T-helper 1 cell treated with Interleukin-12 subunit alpha and Interleukin-12 subunit beta and Interleukin-4 antibody, amounts not matched to agents 30 μg/mL and 1 μg/mL, for 36 hours (primary cell): ENCODE measurements at regions not wholly inside any gene's neighbourhood (a gene's known extent, or its start where the extent isn't known, plus 50 kb on each side); places are given as distances from the start of the nearest gene placed in this dataset.
"Not testable (repeated sequence)": the region's sequence is repeated elsewhere in the genome, so short reads cannot be mapped to it uniquely, and the experiment has no call there.

Experiments
- H3K27ac Mint-ChIP-seq: one replicate; pipeline ENCODE4 v1.8.0; 2021; ENCODE audit warnings: mild to moderate bottlenecking, mixed read lengths
- H3K27me3 Mint-ChIP-seq: one replicate; pipeline ENCODE4 v1.8.0; 2021; ENCODE audit warnings: low read depth, mixed read lengths
- H3K36me3 Mint-ChIP-seq: one replicate; pipeline ENCODE4 v1.8.0; 2021; ENCODE audit warnings: low read depth, mixed read lengths
- H3K4me1 Mint-ChIP-seq: one replicate; pipeline ENCODE4 v1.8.0; 2021; ENCODE audit warnings: low read depth, mixed read lengths
- H3K4me3 Mint-ChIP-seq: one replicate; pipeline ENCODE4 v1.8.0; 2021; ENCODE audit warnings: mild to moderate bottlenecking, moderate library complexity, mixed read lengths
- H3K9me3 Mint-ChIP-seq: one replicate; pipeline ENCODE4 v1.8.0; 2021; ENCODE audit warnings: mixed read lengths

DNA sequence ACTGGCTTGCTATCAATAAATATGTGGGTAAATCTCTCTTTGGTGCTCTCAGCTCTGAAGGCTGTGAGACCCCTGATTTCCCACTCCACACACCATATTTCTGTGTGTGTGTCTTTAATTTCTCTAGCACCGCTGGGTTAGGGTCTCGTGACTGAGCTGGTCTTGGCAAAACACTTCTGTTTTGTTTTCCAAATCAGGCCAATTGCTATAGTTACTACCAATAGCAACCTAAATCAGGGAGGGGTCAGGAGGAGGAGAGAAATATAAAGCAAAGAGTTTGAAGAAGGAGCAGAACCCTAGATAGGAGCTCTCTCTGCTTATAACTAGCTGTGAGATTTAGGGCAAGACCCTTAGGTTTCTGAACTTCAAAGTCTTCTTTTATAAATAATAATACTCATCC is 250.5 kb upstream of the IGFBP7 start:
- Mint-ChIP-seq H3K4me1 (no peaks in the 10 kb centered on the region), H3K4me3 (no peak overlapping the region), H3K27ac (no peak overlapping the region), H3K36me3 (no peaks in the 10 kb centered on the region), H3K9me3 (no peaks in the 10 kb centered on the region), H3K27me3 (no peaks in the 10 kb centered on the region)

DNA sequence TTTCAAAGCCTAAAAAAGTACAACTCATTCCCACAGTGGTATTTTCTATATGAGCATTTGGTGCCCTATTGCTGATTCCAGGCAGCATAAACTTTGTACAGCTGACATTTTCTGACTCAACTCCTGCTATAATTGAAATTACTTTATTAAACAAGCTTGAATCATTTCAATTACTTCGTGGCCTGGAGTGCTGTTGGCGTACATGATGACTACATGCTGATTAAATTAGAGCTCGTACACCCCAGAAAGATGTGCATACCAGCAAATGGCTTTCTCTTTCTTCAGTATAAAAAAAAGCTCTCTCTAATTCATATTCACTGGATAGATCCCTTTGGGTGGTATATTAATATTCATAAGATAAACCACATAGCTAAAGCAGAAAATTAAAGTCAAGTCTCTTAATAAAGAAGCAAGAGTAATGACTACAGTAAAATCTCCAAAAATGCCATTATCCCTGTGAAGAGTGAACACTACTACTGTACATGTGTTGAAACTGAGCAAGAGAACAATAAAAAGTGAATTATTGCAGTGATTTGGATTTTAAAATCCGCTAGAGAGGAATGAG is 245.0 kb upstream of the IGFBP7 start:
- no peak overlapping the region for H3K27ac Mint-ChIP-seq
- no peaks in the 10 kb centered on the region for H3K9me3 Mint-ChIP-seq
- no peaks in the 10 kb centered on the region for H3K36me3 Mint-ChIP-seq
- no peaks in the 10 kb centered on the region for H3K4me1 Mint-ChIP-seq
- H3K27me3 Mint-ChIP-seq: no peaks in the 10 kb centered on the region
- H3K4me3 Mint-ChIP-seq: no peak overlapping the region

GRCh38 chr4:57351731-57352130 is 241.5 kb upstream of the IGFBP7 start:
- Mint-ChIP-seq H3K27ac (no peak overlapping the region), H3K9me3 (no peaks in the 10 kb centered on the region), H3K36me3 (no peaks in the 10 kb centered on the region), H3K27me3 (no peaks in the 10 kb centered on the region), H3K4me1 (no peaks in the 10 kb centered on the region), H3K4me3 (no peak overlapping the region)

GRCh38 chr4:57344296-57344695 is 234.1 kb upstream of the IGFBP7 start:
- Mint-ChIP-seq H3K9me3 (no peaks in the 10 kb centered on the region), H3K27me3 (no peaks in the 10 kb centered on the region), H3K4me3 (no peak overlapping the region)

GRCh38 chr4:57342411-57342810 is 232.2 kb upstream of the IGFBP7 start:
- H3K4me3 Mint-ChIP-seq: no peak overlapping the region
- H3K27ac Mint-ChIP-seq: no peak overlapping the region
- H3K36me3 Mint-ChIP-seq: no peaks in the 10 kb centered on the region
- H3K27me3 Mint-ChIP-seq: no peaks in the 10 kb centered on the region
- no peaks in the 10 kb centered on the region for H3K4me1 Mint-ChIP-seq
- no peaks in the 10 kb centered on the region for H3K9me3 Mint-ChIP-seq

More at GRCh38 chr4:57344296-57344695, 234.1 kb upstream of the IGFBP7 start:
- no peaks in the 10 kb centered on the region for H3K36me3 Mint-ChIP-seq
- no peaks in the 10 kb centered on the region for H3K4me1 Mint-ChIP-seq
- H3K27ac Mint-ChIP-seq: no peak overlapping the region

DNA sequence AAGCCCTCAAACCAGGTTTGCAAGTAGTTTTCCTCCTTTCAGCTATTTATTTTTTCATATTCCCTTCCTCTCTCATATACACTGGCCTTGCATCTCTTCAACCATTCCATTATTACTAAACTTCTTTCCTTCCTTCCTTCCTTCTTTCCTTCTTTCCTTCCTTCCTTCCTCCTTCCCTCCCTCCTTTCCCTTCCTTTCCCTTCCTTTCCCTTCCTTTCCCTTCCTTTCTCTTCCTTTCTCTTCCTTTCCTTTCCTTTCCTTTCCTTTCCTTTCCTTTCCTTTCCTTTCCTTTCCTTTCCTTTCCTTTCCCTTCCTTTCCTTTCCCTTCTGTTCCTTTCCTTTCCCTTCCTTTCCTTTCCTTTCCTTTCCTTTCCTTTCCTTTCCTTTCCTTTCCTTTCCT is 228.7 kb upstream of the IGFBP7 start:
- not testable (repeated sequence) for H3K9me3 Mint-ChIP-seq, H3K27ac Mint-ChIP-seq, H3K4me1 Mint-ChIP-seq, H3K36me3 Mint-ChIP-seq, H3K4me3 Mint-ChIP-seq, H3K27me3 Mint-ChIP-seq

- no peaks in the 10 kb centered on the region for H3K9me3 Mint-ChIP-seq
- no peaks in the 10 kb centered on the region for H3K4me1 Mint-ChIP-seq
- no peak overlapping the region for H3K27ac Mint-ChIP-seq
- no peak overlapping the region for H3K4me3 Mint-ChIP-seq
- no peaks in the 10 kb centered on the region for H3K27me3 Mint-ChIP-seq
- H3K36me3 Mint-ChIP-seq: no peaks in the 10 kb centered on the region
Observed at GRCh38 chr4:57333684-57334083, 223.5 kb upstream of the IGFBP7 start.

- Mint-ChIP-seq H3K9me3 (no peaks in the 10 kb centered on the region), H3K4me1 (no peaks in the 10 kb centered on the region), H3K36me3 (no peaks in the 10 kb centered on the region), H3K4me3 (no peak overlapping the region), H3K27ac (no peak overlapping the region), H3K27me3 (no peaks in the 10 kb centered on the region)
Observed at GRCh38 chr4:57331959-57332358, 221.8 kb upstream of the IGFBP7 start.

DNA sequence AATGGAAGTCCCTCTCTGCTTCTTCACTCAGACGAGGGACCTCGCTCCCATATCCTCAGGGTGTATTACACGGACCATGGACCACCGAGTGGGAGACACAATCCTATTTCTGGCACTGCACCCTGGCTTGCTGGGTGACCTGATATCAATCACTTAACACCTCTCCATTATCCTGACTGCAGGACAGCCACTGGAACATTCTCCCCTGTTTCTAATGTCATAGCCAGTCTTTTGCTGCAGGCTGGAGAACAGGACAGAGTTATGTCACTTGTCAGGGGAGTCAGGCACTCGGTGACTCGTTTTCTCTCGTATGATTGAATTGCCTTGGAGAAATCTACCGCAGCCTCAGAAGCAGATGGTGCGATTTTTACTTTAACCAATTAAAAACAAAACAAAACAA is 219.1 kb upstream of the IGFBP7 start:
- H3K27ac Mint-ChIP-seq: no peak overlapping the region
- no peaks in the 10 kb centered on the region for H3K27me3 Mint-ChIP-seq
- no peaks in the 10 kb centered on the region for H3K4me1 Mint-ChIP-seq
- no peaks in the 10 kb centered on the region for H3K36me3 Mint-ChIP-seq
- H3K9me3 Mint-ChIP-seq: no peaks in the 10 kb centered on the region
- H3K4me3 Mint-ChIP-seq: no peak overlapping the region

DNA sequence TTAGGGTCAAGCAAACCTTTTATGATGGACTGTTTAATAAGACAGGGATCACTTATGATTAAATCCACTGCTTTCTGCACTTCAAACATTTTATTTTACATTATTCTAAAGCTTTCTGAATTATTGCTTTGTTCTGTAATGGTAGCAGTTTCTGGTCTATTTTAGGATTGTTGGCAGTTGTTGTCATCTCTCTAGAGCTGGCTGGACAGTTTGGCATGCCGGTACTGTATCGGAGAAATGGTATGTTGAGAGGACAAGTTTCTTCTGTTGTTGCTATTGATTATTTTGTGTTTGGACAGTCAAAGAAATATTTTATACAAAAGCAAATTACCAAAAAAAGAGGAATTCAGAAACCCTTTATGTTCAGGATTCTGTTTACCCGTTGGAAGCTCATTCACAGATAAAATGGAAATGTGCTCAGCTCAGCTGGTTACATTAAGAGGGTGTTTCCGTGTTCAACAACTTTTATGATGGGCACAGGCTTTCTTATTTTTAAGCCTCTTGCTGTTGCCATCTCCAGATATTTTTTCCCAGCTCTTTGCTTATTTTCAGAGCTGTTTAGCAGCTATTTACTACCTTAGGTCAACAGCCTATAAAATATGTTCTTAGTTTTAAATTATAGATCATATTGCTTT is 214.6 kb upstream of the IGFBP7 start:
- Mint-ChIP-seq H3K27me3 (no peaks in the 10 kb centered on the region), H3K36me3 (no peaks in the 10 kb centered on the region), H3K9me3 (no peaks in the 10 kb centered on the region), H3K4me1 (no peaks in the 10 kb centered on the region), H3K4me3 (no peak overlapping the region), H3K27ac (no peak overlapping the region)

DNA sequence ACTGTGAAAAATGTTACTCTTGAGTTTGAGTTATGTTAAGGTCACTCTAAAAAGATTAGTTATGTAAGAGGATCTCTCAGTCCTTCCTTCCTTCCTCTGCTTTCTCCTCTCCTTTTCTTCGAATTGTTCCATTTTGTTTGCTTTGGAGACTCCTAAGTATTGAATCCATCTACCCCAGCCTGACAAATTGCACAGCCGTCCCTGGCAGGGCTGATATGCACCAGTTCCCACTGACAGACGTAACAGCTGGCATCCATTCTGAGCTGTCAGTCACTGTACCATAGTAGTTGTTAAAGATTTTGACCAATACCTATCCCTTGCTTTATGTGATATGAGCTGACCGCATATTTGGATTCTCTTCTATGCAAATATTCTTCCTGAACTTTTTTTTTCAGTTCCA is 210.7 kb upstream of the IGFBP7 start:
- Mint-ChIP-seq H3K27ac (no peak overlapping the region), H3K4me3 (no peak overlapping the region), H3K36me3 (no peaks in the 10 kb centered on the region), H3K27me3 (no peaks in the 10 kb centered on the region), H3K9me3 (no peaks in the 10 kb centered on the region), H3K4me1 (no peaks in the 10 kb centered on the region)

DNA sequence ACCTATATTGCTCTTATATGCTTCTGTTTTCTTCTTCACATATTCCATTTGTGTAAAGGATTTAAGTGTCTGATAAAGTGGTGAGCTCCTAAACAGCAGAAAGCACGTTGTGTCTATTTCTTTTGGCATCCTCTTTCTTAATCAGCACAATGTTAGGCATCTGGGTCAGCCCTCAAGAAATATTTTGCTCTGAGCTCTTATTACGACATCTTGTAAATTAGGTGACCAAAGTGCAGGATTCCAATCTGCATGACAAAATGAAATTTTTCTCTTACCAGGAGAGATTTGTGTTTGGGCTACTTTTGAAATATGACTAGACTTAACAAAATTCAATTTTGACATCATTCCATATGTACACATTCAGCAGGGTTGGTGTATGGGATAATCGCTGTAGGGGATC is 210.0 kb upstream of the IGFBP7 start:
- H3K36me3 Mint-ChIP-seq: no peaks in the 10 kb centered on the region
- no peaks in the 10 kb centered on the region for H3K27me3 Mint-ChIP-seq
- no peak overlapping the region for H3K4me3 Mint-ChIP-seq
- no peak overlapping the region for H3K27ac Mint-ChIP-seq
- H3K4me1 Mint-ChIP-seq: no peaks in the 10 kb centered on the region
- no peaks in the 10 kb centered on the region for H3K9me3 Mint-ChIP-seq

DNA sequence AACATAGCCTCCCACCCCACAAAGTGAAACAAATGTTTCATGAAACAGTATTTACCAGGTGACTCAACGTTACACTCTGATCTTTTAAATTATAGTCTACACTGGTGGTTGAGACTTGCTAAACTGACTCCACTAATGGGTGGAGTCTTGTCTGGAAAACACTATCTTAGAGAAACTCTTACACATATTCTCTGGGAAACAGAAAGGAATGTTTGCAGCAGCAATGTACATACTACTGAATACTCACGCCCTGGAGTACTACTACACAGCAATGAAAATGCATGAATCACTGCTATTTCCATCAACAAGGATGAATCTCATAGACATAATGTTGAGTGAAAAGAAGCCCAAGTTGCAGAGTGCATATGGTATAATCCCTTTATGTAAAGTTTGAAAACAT is 208.5 kb upstream of the IGFBP7 start:
- no peak overlapping the region for H3K27ac Mint-ChIP-seq
- no peaks in the 10 kb centered on the region for H3K9me3 Mint-ChIP-seq
- no peak overlapping the region for H3K4me3 Mint-ChIP-seq
- no peaks in the 10 kb centered on the region for H3K27me3 Mint-ChIP-seq
- H3K36me3 Mint-ChIP-seq: no peaks in the 10 kb centered on the region
- no peaks in the 10 kb centered on the region for H3K4me1 Mint-ChIP-seq

- Mint-ChIP-seq H3K4me1 (no peaks in the 10 kb centered on the region), H3K27ac (no peak overlapping the region), H3K36me3 (no peaks in the 10 kb centered on the region), H3K9me3 (no peaks in the 10 kb centered on the region), H3K4me3 (no peak overlapping the region), H3K27me3 (no peaks in the 10 kb centered on the region)
Observed at GRCh38 chr4:57314636-57315035, 204.5 kb upstream of the IGFBP7 start.

- Mint-ChIP-seq H3K27ac (no peak overlapping the region), H3K4me3 (no peak overlapping the region), H3K4me1 (no peaks in the 10 kb centered on the region), H3K27me3 (no peaks in the 10 kb centered on the region), H3K36me3 (no peaks in the 10 kb centered on the region), H3K9me3 (no peaks in the 10 kb centered on the region)
Observed at GRCh38 chr4:57312296-57312695, 202.1 kb upstream of the IGFBP7 start.

- no peak overlapping the region for H3K4me3 Mint-ChIP-seq
Observed at GRCh38 chr4:57309658-57310057, 199.5 kb upstream of the IGFBP7 start.

More at GRCh38 chr4:57309658-57310057, 199.5 kb upstream of the IGFBP7 start:
- H3K9me3 Mint-ChIP-seq: no peaks in the 10 kb centered on the region
- no peaks in the 10 kb centered on the region for H3K4me1 Mint-ChIP-seq
- no peaks in the 10 kb centered on the region for H3K36me3 Mint-ChIP-seq
- H3K27ac Mint-ChIP-seq: no peak overlapping the region
- H3K27me3 Mint-ChIP-seq: no peaks in the 10 kb centered on the region
